ENCODE measurements at regions not wholly inside any gene's neighbourhood (a gene's known extent, or its start where the extent isn't known, plus 50 kb on each side); places are given as distances from the start of the nearest gene placed in this dataset.

DNA sequence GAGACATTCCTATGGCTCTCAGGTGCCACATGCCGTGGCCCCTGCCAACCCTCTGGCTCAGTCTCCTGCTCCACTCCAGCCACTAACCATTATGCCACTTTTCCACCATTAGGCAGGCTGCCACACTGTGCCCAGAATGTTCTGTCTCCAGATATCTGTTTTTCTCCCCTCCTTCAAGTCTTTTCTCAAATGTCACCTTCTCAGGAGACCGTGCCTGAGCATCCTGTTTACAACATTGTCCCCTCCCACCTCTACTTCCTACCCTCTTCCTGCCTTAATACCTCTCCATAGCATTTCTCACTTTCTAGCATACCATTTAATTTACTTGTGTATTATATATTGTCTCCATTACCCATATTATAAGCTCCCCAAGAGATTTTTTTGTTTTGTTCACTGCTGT, 162.5 kb upstream of the LYZL2 start:
- TF ChIP-seq CHD2 (IDR thresholded peaks at IDR 0.05; ENCODE audit: low read length): no peak
- no peak for TF ChIP-seq EZH2 (IDR thresholded peaks at IDR 0.05; ENCODE audit: low read depth, low read length, severe bottlenecking)

All from H1 (cell line).